SK-N-SH treated with all-trans-retinoic acid at 6 μM for 48 hours (cell line): ENCODE measurements at regions not wholly inside any gene's neighbourhood (a gene's known extent, or its start where the extent isn't known, plus 50 kb on each side); places are given as distances from the start of the nearest gene placed in this dataset.

ENCODE experiments used
- ZFP30 ChIP-seq: fragments of 450-650 bp; formaldehyde crosslinking; IDR thresholded peaks from 2 replicates; pipeline ENCODE4 v1.5.0; 2022; ENCODE audit warnings: mild to moderate bottlenecking, moderate library complexity
- ZNF8 ChIP-seq: fragments of 450-650 bp; formaldehyde crosslinking; IDR thresholded peaks from 2 replicates; pipeline ENCODE4 v1.5.0; 2020; ENCODE audit warnings: mild to moderate bottlenecking, moderate library complexity

GRCh38 chr11:97850701-97851100 lies 1170.0 kb upstream of the CNTN5 start:
- no peak for TF ChIP-seq ZFP30 (CRISPR knock-in tag)
- TF ChIP-seq ZNF8 (CRISPR knock-in tag), result no peak
